Right lobe of liver (tissue), 4 donors: ENCODE measurements at regions not wholly inside any gene's neighbourhood (a gene's known extent, or its start where the extent isn't known, plus 50 kb on each side); places are given as distances from the start of the nearest gene placed in this dataset.

Source experiments
- POLR2A ChIP-seq: fragments of 450-650 bp; IDR thresholded peaks from one replicate; pipeline ENCODE4 v1.6.1; 2017; ENCODE audit warnings: antibody characterized with exemption, mild to moderate bottlenecking
- TF ChIP-seq, protein P1 (sequence below), 4 donors: fragments of 200-600 bp in 3 of 4; fragments of 450-650 bp in 1 of 4; IDR thresholded peaks; one replicate each; pipeline versions ENCODE4 v1.5.1 to v1.8.0; 2016 to 2022; ENCODE audit warnings: antibody characterized with exemption in 4 of 4, mild to moderate bottlenecking in 2 of 4
- donor health status: DM: no; HTN: no; CAD: no.
- donor health status: DM: no; HTN: no; CAD: no.
- donor health status: DM: no; HTN: yes; CAD: no.

DNA sequence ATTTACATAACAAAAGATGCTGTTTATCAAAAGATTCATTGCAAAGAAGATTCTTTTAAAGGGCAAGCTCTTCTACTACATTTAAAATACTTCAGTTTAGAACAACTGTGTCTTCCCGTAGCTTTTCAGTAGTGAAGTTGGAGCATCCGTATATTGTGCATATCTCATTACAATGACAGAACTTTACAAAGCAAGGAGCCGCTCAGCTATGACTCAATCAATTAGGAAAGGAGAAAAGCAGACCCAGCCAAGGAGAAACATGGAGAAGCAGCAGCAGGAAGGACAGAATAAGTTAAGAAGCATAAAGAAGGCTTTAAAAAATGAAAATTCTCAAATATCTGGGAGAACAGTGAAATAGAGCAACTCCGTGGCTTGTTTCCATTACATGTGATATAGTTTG lies 132.6 kb upstream of the SMLR1 start:
- TF ChIP-seq, protein P1, sequence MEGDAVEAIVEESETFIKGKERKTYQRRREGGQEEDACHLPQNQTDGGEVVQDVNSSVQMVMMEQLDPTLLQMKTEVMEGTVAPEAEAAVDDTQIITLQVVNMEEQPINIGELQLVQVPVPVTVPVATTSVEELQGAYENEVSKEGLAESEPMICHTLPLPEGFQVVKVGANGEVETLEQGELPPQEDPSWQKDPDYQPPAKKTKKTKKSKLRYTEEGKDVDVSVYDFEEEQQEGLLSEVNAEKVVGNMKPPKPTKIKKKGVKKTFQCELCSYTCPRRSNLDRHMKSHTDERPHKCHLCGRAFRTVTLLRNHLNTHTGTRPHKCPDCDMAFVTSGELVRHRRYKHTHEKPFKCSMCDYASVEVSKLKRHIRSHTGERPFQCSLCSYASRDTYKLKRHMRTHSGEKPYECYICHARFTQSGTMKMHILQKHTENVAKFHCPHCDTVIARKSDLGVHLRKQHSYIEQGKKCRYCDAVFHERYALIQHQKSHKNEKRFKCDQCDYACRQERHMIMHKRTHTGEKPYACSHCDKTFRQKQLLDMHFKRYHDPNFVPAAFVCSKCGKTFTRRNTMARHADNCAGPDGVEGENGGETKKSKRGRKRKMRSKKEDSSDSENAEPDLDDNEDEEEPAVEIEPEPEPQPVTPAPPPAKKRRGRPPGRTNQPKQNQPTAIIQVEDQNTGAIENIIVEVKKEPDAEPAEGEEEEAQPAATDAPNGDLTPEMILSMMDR (IDR thresholded peaks at IDR 0.05): no peak
- no peak for TF ChIP-seq POLR2A
